AG04450 (cell line): ENCODE measurements at regions not wholly inside any gene's neighbourhood (a gene's known extent, or its start where the extent isn't known, plus 50 kb on each side); places are given as distances from the start of the nearest gene placed in this dataset.

Experiments
- CTCF ChIA-PET: fragments of 300-600, 350-600 bp; formaldehyde crosslinking; extraction: SDS; loops from one replicate; lab custom pipeline; 2022; ENCODE audit warnings: antibody characterized with exemption, inconsistent platforms; lab: Charles Lee
- POLR2A ChIA-PET: fragments of 350-600 bp; formaldehyde crosslinking; extraction: SDS; loops from one replicate; lab custom pipeline; 2021; ENCODE audit warnings: antibody characterized with exemption, inconsistent platforms; lab: Yijun Ruan, JAX
- DNase-seq: peaks from one replicate; pipeline ENCODE4 v3.0.0-alpha.2; 2011; ENCODE audit warnings: low read depth, low spot score
- H3K27ac ChIP-seq: one replicate; pipeline ENCODE4 v1.5.1; 2012; ENCODE audit warnings: low read depth, low read length, control low read depth
- H3K27me3 ChIP-seq: one replicate; pipeline ENCODE4 v1.6.0; 2012; ENCODE audit warnings: low read length; ENCODE audit not compliant: control insufficient read depth, insufficient read depth
- H3K4me3 ChIP-seq: 2 replicates; pipeline ENCODE4 v1.5.1; 2011; ENCODE audit warnings: mild to moderate bottlenecking, low read depth, low read length, control low read depth
- H3K9me3 ChIP-seq: 2 replicates; pipeline ENCODE4 v1.5.1; 2012; ENCODE audit warnings: low read length; ENCODE audit not compliant: control insufficient read depth, insufficient read depth
- TF ChIP-seq, protein P1 (sequence below): IDR thresholded peaks from 2 replicates; pipeline ENCODE4 v1.5.1; 2011; ENCODE audit warnings: low read depth, low read length, control low read depth, inconsistent platforms

DNA sequence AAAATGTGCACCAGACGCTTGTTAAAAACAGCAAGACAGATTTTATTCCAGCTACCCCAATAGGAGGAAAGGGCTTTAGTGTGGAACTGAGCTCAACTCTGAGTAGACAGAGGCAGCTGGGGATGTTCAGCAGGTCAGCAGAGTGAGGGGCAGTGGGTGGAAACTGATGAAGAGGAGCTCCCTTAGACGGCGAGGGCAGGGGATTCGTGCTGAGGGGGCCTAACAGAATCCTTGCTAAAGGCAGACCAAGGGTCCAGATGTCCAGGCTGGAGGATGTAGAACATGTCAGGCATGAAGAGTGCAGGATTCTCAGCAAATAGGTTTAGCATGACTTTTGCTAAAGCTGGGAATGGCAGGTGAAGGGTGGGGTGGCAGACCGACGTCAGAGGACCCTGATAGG, 71.9 kb upstream of the OLFM1 start:
- ChIA-PET POLR2A (no interaction called here), CTCF (no interaction called here)
- Histone ChIP-seq H3K27ac (no peak overlapping the region), H3K4me3 (no peak overlapping the region), H3K27me3 (peaks cover 2% of the 10 kb centered on the region), H3K9me3 (no peaks in the 10 kb centered on the region)
- DNase-seq, result no peak
- TF ChIP-seq, protein P1, sequence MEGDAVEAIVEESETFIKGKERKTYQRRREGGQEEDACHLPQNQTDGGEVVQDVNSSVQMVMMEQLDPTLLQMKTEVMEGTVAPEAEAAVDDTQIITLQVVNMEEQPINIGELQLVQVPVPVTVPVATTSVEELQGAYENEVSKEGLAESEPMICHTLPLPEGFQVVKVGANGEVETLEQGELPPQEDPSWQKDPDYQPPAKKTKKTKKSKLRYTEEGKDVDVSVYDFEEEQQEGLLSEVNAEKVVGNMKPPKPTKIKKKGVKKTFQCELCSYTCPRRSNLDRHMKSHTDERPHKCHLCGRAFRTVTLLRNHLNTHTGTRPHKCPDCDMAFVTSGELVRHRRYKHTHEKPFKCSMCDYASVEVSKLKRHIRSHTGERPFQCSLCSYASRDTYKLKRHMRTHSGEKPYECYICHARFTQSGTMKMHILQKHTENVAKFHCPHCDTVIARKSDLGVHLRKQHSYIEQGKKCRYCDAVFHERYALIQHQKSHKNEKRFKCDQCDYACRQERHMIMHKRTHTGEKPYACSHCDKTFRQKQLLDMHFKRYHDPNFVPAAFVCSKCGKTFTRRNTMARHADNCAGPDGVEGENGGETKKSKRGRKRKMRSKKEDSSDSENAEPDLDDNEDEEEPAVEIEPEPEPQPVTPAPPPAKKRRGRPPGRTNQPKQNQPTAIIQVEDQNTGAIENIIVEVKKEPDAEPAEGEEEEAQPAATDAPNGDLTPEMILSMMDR, result no peak

DNA sequence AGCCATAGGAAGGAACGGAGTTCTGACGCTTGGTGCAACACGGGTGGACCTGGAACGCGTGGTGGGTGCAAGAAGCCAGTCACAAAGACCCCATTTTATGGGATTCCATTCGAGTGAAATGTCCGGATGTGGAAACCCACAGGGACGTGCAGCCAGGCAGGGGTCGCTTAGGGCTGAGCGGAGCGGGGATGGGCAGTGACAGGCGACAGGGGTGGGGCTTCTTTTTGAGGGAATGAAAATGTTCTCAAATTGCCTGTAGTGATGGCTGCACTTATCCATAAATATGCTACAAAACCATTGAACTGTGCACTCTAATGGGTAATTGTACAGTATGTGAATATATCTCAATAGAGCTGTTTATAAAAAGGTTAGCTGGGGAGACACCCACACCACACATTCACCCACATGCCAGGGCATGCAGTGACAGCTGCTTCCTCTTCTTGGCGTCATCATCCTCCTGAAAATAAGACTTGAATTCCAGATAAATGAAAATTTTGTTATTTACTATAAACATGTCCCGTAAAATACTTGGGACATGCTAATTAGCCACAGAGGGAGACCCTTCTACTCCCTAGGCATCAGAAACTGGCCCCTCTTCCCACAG, 71.3 kb upstream of the OLFM1 start:
- Histone ChIP-seq H3K9me3 (no peaks in the 10 kb centered on the region), H3K27me3 (peaks cover 2% of the 10 kb centered on the region), H3K4me3 (no peak overlapping the region), H3K27ac (no peak overlapping the region)
- TF ChIP-seq, protein P1, result no peak
- ChIA-PET POLR2A (no interaction called here), CTCF (no interaction called here)
- no peak for DNase-seq

DNA sequence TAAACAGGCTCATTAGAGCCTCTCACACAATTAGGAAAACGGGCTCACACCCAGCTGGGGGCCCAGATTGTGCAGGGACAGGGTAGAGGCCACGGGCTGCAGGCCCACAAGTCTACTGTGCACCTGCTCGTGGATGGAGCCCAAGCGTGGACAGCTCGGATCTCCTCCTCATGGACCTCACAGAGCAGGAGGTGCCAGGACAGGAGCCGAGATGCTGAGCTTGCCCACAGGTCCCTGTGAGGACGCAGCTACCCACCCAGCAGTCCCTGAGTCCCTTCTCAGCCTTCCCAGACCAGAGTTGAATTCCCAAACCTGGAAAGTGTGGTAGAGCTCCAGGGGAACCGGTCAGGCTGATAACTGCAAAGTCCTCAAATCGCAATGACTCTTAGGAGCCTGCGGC, 70.6 kb upstream of the OLFM1 start:
- CTCF ChIA-PET, result no interaction called here
- TF ChIP-seq, protein P1, result no peak

DNA sequence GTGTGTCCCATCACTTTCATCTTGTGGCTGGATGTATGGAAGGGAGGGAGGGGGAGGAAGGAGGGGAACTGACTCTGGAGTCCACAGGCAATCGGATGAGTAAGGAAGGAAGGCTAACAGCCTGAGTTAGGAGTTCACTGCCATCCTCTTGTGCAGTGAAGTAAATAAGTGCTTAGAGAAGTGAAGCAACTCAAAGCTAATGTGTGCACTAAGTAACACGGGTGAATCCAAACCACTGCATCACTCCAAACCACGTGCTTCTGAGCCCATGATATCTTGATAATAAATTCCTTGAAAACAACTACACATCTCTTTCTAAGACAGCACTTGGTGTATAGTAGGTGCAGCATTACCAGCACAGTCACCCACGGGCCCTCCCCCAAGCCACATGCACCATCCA, 69.6 kb upstream of the OLFM1 start:
- no peaks in the 10 kb centered on the region for H3K9me3 ChIP-seq
- ChIA-PET CTCF (no interaction called here), POLR2A (no interaction called here)
- no peak overlapping the region for H3K4me3 ChIP-seq
- DNase-seq, result no peak
- TF ChIP-seq, protein P1, result no peak
- peaks cover 2% of the 10 kb centered on the region for H3K27me3 ChIP-seq
- no peak overlapping the region for H3K27ac ChIP-seq

More for the DNA sequence above, 70.6 kb upstream of the OLFM1 start:
- Histone ChIP-seq H3K9me3 (no peaks in the 10 kb centered on the region), H3K4me3 (no peak overlapping the region), H3K27me3 (peaks cover 2% of the 10 kb centered on the region), H3K27ac (no peak overlapping the region)
- no peak for DNase-seq
- POLR2A ChIA-PET, result no interaction called here

DNA sequence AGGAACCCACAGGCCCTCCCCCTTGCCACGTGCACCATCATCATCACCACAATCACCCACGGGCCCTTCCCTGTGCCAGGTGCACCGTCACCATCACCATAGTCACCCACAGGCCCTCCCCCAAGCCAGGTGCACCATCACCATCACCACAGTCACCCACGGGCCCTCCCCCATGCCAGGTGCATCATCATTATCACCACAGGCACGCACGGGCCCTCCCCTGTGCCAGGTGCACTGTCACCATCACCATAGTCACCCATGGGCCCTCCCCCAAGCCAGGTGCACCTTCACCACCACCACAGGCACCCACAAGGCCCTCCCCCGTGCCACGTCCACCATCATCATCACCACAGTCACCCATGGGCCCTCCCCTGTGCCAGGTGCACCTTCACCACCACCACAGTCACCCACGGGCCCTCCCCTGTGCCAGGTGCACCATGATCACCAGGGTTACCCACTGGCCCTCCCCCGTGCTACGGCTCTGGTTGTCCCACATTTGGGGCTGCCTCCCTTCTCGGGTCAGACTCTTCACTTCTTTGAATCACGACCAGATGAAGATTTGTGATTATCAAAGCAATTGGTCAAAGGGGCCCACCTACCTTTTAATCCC, 69.1 kb upstream of the OLFM1 start:
- no peak for DNase-seq
- H3K27me3 ChIP-seq, result peaks cover 2% of the 10 kb centered on the region
- H3K27ac ChIP-seq, result no peak overlapping the region
- H3K4me3 ChIP-seq, result no peak overlapping the region
- TF ChIP-seq, protein P1, result no peak
- CTCF ChIA-PET, result no interaction called here
- POLR2A ChIA-PET, result no interaction called here
- H3K9me3 ChIP-seq, result no peaks in the 10 kb centered on the region
